Astrocyte (in vitro differentiated cells and primary cell): ENCODE measurements at regions not wholly inside any gene's neighbourhood (a gene's known extent, or its start where the extent isn't known, plus 50 kb on each side); places are given as distances from the start of the nearest gene placed in this dataset.

ENCODE experiments used
- DNase-seq: peaks from one replicate; pipeline ENCODE4 v3.0.0-alpha.2; 2010; ENCODE audit warnings: low read depth
- FAIRE-seq: peaks from 2 replicates; lab custom pipeline; 2011; peaks lifted over from hg19 to GRCh38; lab: Jason Lieb, UNC
- H2AFZ ChIP-seq: 2 replicates; pipeline ENCODE4 v1.6.0; 2012; ENCODE audit warnings: low read depth, low read length, inconsistent platforms
- H3K27ac ChIP-seq: 2 replicates; pipeline ENCODE4 v1.5.1; 2011; ENCODE audit warnings: low read depth, low read length, inconsistent platforms
- H3K27me3 ChIP-seq: 2 replicates; pipeline ENCODE4 v1.6.0; 2011; ENCODE audit warnings: low read length, inconsistent platforms; ENCODE audit not compliant: insufficient read depth
- H3K36me3 ChIP-seq: 2 replicates; pipeline ENCODE4 v1.5.1; 2011; ENCODE audit warnings: low read length, inconsistent platforms; ENCODE audit not compliant: insufficient read depth
- H3K4me1 ChIP-seq: 2 replicates; pipeline ENCODE4 v1.5.1; 2011; ENCODE audit warnings: low read length, inconsistent platforms; ENCODE audit not compliant: insufficient read depth
- H3K4me2 ChIP-seq: 2 replicates; pipeline ENCODE4 v1.6.0; 2012; ENCODE audit warnings: low read length, inconsistent platforms
- H3K4me3 ChIP-seq: 2 replicates; pipeline ENCODE4 v1.5.1; 2011; ENCODE audit warnings: low read depth, mild to moderate bottlenecking, low read length, inconsistent platforms; ENCODE audit not compliant: insufficient read depth
- H3K79me2 ChIP-seq: 2 replicates; pipeline ENCODE4 v1.6.0; 2012; ENCODE audit warnings: mild to moderate bottlenecking, low read length, inconsistent platforms; ENCODE audit not compliant: insufficient read depth
- H3K9ac ChIP-seq: 2 replicates; pipeline ENCODE4 v1.6.0; 2012; ENCODE audit warnings: mild to moderate bottlenecking, low read length, inconsistent platforms
- H3K9me3 ChIP-seq: 2 replicates; pipeline ENCODE4 v1.5.1; 2012; ENCODE audit warnings: low read depth, mild to moderate bottlenecking, low read length, inconsistent platforms; ENCODE audit not compliant: insufficient read depth
- H4K20me1 ChIP-seq: 2 replicates; pipeline ENCODE4 v1.6.0; 2012; ENCODE audit warnings: low read length, inconsistent platforms; ENCODE audit not compliant: insufficient read depth
- H3K27ac Mint-ChIP-seq: one replicate; pipeline ENCODE4 v1.8.0; 2021; ENCODE audit warnings: mild to moderate bottlenecking, mixed read lengths; ENCODE audit not compliant: unreplicated experiment
- H3K27me3 Mint-ChIP-seq: one replicate; pipeline ENCODE4 v1.8.0; 2021; ENCODE audit warnings: low read depth, mixed read lengths; ENCODE audit not compliant: unreplicated experiment
- H3K36me3 Mint-ChIP-seq: one replicate; pipeline ENCODE4 v1.8.0; 2021; ENCODE audit warnings: low read depth, mixed read lengths; ENCODE audit not compliant: unreplicated experiment
- H3K4me1 Mint-ChIP-seq: one replicate; pipeline ENCODE4 v1.8.0; 2021; ENCODE audit warnings: low read depth, mixed read lengths; ENCODE audit not compliant: unreplicated experiment
- H3K4me3 Mint-ChIP-seq: one replicate; pipeline ENCODE4 v1.8.0; 2021; ENCODE audit warnings: mild to moderate bottlenecking, moderate library complexity, mixed read lengths; ENCODE audit not compliant: unreplicated experiment
- H3K9me3 Mint-ChIP-seq: one replicate; pipeline ENCODE4 v1.8.0; 2021; ENCODE audit warnings: mild to moderate bottlenecking, mixed read lengths; ENCODE audit not compliant: unreplicated experiment
- EZH2 ChIP-seq: IDR thresholded peaks from 2 replicates; pipeline ENCODE4 v1.6.1; 2012; ENCODE audit warnings: mild to moderate bottlenecking, low read length, inconsistent platforms; ENCODE audit not compliant: insufficient read depth
- TF ChIP-seq, protein P1 (sequence below): IDR thresholded peaks from 2 replicates; pipeline ENCODE4 v1.5.1; 2011; ENCODE audit warnings: low read depth, mild to moderate bottlenecking, inconsistent platforms, low read length, moderate library complexity; ENCODE audit not compliant: insufficient read depth

DNA sequence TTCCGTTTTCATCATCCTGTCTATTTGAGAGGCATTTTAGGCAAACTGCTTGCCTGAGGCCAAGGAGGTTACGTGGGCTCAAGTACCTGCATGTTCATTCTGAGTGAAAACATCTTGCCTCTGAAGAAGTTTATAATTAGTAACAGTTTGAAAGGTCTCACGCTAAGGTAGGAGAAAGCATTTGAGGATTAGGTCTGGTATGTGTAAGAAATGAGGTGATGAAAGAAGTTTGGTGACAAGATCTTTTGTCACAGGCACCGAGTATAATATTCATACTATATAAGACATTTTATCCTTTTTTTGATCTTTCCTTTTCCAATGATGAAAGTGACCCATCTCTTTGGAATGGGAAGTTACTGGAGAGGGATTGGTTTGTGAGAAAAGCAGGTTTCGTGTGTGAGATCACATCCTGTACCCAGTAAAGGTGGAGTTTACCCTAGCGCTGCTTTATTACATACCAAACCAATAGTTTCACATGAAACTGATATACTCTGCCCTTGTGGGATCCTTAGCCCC lies 98.7 kb upstream of the PDC start:
- TF ChIP-seq, protein P1, sequence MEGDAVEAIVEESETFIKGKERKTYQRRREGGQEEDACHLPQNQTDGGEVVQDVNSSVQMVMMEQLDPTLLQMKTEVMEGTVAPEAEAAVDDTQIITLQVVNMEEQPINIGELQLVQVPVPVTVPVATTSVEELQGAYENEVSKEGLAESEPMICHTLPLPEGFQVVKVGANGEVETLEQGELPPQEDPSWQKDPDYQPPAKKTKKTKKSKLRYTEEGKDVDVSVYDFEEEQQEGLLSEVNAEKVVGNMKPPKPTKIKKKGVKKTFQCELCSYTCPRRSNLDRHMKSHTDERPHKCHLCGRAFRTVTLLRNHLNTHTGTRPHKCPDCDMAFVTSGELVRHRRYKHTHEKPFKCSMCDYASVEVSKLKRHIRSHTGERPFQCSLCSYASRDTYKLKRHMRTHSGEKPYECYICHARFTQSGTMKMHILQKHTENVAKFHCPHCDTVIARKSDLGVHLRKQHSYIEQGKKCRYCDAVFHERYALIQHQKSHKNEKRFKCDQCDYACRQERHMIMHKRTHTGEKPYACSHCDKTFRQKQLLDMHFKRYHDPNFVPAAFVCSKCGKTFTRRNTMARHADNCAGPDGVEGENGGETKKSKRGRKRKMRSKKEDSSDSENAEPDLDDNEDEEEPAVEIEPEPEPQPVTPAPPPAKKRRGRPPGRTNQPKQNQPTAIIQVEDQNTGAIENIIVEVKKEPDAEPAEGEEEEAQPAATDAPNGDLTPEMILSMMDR, result no peak
- Histone ChIP-seq H3K4me3 (no peak overlapping the region), H3K9me3 (no peaks in the 10 kb centered on the region), H3K4me2 (peak overlapping the region; percentile 20), H3K27me3 (no peaks in the 10 kb centered on the region), H3K4me1 (no peaks in the 10 kb centered on the region), H4K20me1 (no peaks in the 10 kb centered on the region), H3K9ac (no peak overlapping the region), H3K27ac (no peak overlapping the region), H3K36me3 (no peaks in the 10 kb centered on the region), H3K79me2 (no peaks in the 10 kb centered on the region), H2AFZ (peak overlapping the region; percentile 29)
- no peak overlapping the region for H3K4me3 Mint-ChIP-seq
- H3K9me3 Mint-ChIP-seq, result no peaks in the 10 kb centered on the region
- H3K27ac Mint-ChIP-seq, result no peak overlapping the region
- no peaks in the 10 kb centered on the region for H3K36me3 Mint-ChIP-seq
- peak; percentile 25 for DNase-seq
- no peaks in the 10 kb centered on the region for H3K27me3 Mint-ChIP-seq
- peak; percentile 66 for FAIRE-seq
- no peaks in the 10 kb centered on the region for H3K4me1 Mint-ChIP-seq

GRCh38 chr1:186557147-186557777 lies 96.3 kb upstream of the PDC start:
- no peak overlapping the region for H3K4me2 ChIP-seq
- Mint-ChIP-seq H3K27me3 (no peaks in the 10 kb centered on the region), H3K4me3 (no peak overlapping the region), H3K36me3 (no peaks in the 10 kb centered on the region), H3K27ac (no peak overlapping the region), H3K4me1 (no peaks in the 10 kb centered on the region), H3K9me3 (peaks cover 6% of the 10 kb centered on the region)
- no peak overlapping the region for H3K4me3 ChIP-seq
- no peak for DNase-seq
- H2AFZ ChIP-seq, result no peak overlapping the region
- H3K4me1 ChIP-seq, result no peaks in the 10 kb centered on the region
- no peaks in the 10 kb centered on the region for H3K79me2 ChIP-seq
- TF ChIP-seq EZH2, result no peak
- TF ChIP-seq, protein P1, result no peak
- H3K36me3 ChIP-seq, result no peaks in the 10 kb centered on the region
- FAIRE-seq, result no peak
- no peak overlapping the region for H3K9ac ChIP-seq
- no peaks in the 10 kb centered on the region for H4K20me1 ChIP-seq
- no peaks in the 10 kb centered on the region for H3K27me3 ChIP-seq
- no peaks in the 10 kb centered on the region for H3K9me3 ChIP-seq
- H3K27ac ChIP-seq, result no peak overlapping the region

GRCh38 chr1:186550832-186551231 lies 89.9 kb upstream of the PDC start:
- Histone ChIP-seq H4K20me1 (no peaks in the 10 kb centered on the region), H3K79me2 (no peaks in the 10 kb centered on the region), H3K9ac (no peak overlapping the region), H3K4me1 (no peaks in the 10 kb centered on the region), H3K4me3 (no peak overlapping the region), H3K27me3 (no peaks in the 10 kb centered on the region), H3K4me2 (no peak overlapping the region), H3K27ac (no peak overlapping the region), H3K9me3 (peaks cover 3% of the 10 kb centered on the region), H3K36me3 (no peaks in the 10 kb centered on the region), H2AFZ (no peak overlapping the region)
- Mint-ChIP-seq H3K9me3 (peaks cover 12% of the 10 kb centered on the region), H3K36me3 (no peaks in the 10 kb centered on the region), H3K27me3 (no peaks in the 10 kb centered on the region), H3K27ac (no peak overlapping the region), H3K4me1 (no peaks in the 10 kb centered on the region), H3K4me3 (no peak overlapping the region)
- DNase-seq (no peak), FAIRE-seq (no peak)
- TF ChIP-seq, protein P1, result no peak
- TF ChIP-seq EZH2, result no peak
